ENCODE measurements at regions not wholly inside any gene's neighbourhood (a gene's known extent, or its start where the extent isn't known, plus 50 kb on each side); places are given as distances from the start of the nearest gene placed in this dataset.
A peak's percentile ranks its signal among the peaks of the same experiment; 100 is the strongest.
"Not testable (repeated sequence)": the region's sequence is repeated elsewhere in the genome, so short reads cannot be mapped to it uniquely, and the experiment has no call there.

- not testable (repeated sequence) for DNase-seq
Observed at GRCh38 chrX:134045372-134045771, 60.0 kb upstream of the GPC3 start.

DNA sequence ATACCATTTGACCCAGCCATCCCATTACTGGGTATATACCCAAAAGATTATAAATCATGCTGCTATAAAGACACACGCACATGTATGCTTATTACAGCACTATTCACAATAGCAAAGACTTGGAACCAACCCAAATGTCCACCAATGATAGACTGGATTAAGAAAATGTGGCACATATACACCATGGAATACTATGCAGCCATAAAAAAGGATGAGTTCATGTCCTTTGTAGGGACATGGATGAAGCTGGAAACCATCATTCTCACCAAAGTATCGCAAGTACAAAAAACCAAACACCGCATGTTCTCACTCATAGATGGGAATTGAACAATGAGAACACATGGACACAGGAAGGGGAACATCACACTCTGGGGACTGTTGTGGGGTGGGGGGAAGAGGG lies 81.7 kb upstream of the GPC3 start:
- DNase-seq: not testable (repeated sequence)

- not testable (repeated sequence) for DNase-seq
Observed at GRCh38 chrX:134071899-134072298, 86.5 kb upstream of the GPC3 start.

DNA sequence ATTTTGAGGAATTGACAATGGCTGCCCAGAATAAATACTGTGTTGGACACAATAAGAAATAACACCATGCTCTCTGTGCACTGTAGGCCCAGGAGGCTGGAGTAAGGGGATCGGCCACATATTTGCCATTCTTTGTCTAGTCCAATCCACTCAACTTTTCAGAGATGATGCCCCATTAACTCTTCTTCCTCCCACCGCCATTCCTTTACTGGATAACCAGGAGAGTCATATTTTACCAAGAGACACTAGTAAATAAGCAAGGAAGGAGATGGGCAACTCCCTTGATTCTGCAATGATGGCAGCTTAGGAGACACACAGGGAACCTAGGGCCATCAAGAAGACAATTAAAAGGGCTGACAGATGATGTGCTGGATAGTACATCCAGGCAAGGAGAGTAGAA lies 87.9 kb upstream of the GPC3 start:
- DNase-seq: no peak

DNA sequence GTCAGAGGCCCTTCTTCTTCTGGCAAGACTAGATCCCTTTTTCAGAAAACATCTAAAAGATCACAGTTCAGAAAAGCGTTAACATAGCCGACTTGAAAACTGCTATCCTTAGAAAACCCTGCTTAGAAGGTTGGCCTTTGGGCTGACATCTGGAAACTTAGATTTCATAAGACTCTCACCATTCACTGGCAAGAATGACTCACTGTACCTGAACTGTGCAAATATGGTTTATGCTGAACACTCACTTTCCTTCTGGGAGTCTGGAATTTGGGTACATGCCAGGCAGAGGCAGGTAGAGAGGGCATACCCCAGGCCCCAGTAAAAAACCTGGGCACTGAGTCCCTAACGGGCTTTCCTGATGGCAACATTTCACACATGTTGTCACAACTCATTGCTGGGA lies 88.8 kb upstream of the GPC3 start:
- DNase-seq: no peak

GRCh38 chrX:134075894-134076718 lies 90.7 kb upstream of the GPC3 start:
- no peak for DNase-seq

GRCh38 chrX:134095366-134095765 lies 110.0 kb upstream of the GPC3 start:
- DNase-seq: no peak

- no peak for DNase-seq
Observed at GRCh38 chrX:134101636-134102035, 116.2 kb upstream of the GPC3 start.

DNA sequence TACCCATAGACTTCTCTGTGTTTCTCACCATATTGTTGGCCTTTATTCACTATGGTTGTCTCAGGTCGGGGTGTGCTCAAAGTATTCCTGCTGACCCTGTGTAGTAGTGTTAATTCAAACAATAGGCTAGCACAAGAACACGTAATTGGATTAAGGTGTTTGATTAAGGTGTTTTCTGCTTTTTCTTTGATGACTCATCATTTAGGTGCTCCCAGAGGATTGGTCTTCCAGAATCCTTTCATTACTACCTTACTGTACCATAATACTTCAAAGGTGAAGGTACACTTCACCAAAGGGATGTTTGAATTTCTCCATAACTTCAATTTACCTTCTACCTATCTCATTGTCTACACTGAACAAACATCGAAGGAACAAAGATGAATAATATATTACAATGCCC lies 121.7 kb upstream of the CCDC160 start:
- no peak for DNase-seq

GRCh38 chrX:134137341-134137740 lies 99.6 kb upstream of the CCDC160 start:
- no peak for DNase-seq

DNA sequence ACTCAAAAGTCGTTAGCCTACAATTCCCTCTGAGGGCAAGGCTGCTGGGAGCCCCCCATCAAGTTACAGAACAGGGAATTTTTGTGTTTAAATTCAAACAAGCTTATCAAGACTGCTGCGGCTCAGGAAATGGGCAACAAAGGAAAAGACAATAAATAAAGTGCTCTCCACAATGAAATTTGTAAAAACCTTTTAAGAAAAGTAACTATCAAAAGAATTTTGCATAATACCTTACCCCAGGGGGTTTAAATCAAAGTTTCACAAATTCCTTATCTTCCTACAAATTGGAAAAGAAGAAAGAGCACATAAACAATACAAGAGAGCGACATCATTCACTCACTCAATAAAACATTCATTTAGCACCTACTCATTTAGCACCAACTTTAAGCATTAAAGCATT lies 97.9 kb upstream of the CCDC160 start:
- DNase-seq: no peak

GRCh38 chrX:134144231-134144630 lies 92.8 kb upstream of the CCDC160 start:
- no peak for DNase-seq

- no peak for DNase-seq
Observed at GRCh38 chrX:134146493-134146892, 90.5 kb upstream of the CCDC160 start.

- DNase-seq: no peak
Observed at GRCh38 chrX:134148172-134148692, 88.8 kb upstream of the CCDC160 start.

- DNase-seq: no peak
Observed at GRCh38 chrX:134158821-134159512, 78.0 kb upstream of the CCDC160 start.

DNA sequence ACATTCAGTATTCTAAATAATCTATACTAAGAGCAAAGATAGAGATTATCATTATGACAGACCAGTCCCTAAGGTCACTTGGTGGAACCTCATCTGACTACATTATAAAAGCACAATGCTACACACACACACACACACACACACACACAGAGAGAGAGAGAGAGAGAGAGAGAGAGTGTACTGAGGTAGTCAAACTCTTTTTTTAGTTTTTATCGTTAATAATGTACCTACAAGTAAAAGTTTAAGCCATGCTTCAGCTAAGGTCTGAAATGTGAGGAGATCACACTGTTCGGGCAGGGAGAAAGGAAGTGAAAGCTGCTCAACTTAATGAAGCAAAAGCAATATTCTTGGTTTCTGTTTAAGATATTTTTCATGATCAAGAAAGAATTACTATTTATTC lies 75.8 kb upstream of the CCDC160 start:
- no peak for DNase-seq

DNA sequence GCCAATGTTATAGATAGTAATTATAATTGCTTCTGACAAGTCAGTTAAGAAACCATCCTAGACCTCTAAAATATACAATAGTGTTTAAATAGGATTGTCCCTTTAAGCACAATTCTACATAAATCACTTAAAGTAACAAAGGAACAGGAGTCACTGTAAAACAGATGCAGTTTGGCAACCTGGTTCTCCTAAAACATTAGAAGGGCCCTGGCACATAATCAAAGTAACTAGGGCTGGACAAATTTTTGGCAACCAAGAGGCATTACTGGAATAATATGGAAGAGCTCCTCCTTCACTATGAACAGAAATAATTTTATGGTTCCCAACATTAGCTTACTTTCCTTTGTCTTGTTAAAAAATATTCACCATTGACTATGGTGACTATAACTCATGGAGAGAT lies 75.0 kb upstream of the CCDC160 start:
- DNase-seq: no peak

DNA sequence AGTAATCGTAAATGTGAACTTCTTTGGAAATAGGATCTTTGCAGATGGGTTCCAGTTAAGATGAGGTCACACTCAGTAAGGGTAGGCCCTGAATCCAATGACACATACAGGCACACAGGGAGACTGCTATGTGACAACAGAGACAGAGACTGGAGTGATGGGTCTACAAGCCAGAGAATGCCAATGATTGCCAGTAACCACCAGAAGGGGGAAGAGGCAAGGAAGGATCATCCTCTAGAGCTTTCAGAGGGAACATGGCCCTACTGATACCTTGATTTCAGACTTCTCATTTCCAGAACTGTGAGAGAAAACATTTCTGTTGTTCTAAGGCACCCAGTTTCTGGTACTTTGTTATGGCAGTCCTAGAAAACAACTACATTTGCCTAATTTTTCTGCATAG lies 73.1 kb upstream of the CCDC160 start:
- DNase-seq: no peak

DNA sequence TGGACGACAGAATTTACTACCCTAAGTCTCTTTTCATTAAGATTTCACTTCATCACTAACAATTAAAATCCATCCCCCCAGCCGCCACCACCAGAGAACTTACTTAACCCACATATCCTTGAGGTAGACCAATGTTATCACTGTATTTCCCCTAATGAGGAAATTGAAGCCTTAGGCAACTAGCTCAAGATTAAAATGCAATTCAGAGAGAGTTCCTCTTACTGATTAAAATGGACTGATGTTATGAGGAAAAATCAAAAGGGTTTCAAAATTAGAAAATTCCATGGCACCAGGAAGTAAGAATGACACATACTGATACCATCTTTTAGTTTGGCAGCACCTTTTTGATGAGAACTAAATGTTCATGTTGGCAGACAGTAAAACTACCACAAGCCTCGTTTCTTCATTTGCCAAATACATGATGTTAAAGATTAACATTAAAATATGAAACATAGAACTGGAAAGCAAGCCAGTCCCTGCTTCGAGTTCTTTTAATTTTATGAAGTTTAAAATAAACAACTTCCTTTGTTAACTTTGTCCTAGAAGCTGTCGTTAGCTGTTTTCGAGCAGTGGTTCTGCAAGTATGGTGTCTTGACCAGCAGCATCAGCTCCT lies 69.3 kb upstream of the CCDC160 start:
- DNase-seq: no peak

GRCh38 chrX:134171661-134172587 lies 65.1 kb upstream of the CCDC160 start:
- DNase-seq: peak; percentile 23 to 42

GRCh38 chrX:134172588-134173259 lies 64.3 kb upstream of the CCDC160 start:
- DNase-seq: peak; percentile 24 to 60

Data from stimulated activated CD4-positive, alpha-beta T cell treated with anti-CD3 and anti-CD28 coated beads, Interleukin-4, amount 100 ng/mL, for 4 hours (primary cell).